ENCODE measurements at regions not wholly inside any gene's neighbourhood (a gene's known extent, or its start where the extent isn't known, plus 50 kb on each side); places are given as distances from the start of the nearest gene placed in this dataset.

DNA sequence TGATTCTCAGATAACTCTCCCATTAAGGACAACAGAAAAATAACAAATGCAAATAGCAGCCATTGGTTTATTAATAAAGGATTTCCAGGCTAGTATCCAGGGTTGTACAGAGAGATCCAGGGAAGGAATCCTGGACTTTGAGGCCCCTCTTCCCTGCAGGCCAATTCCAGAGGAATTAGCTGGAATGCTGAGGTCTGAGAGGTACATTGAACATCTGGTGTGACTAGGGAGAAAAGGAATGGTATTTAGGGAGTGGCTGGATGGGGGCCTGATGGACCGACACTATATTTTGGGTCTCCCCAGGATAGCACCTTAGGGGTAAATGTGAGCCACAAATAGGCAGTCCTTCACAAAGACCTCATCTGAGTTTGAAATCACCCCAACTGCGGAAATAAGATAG is 924.5 kb downstream of the AACS start:
- Histone ChIP-seq H3K9me3 (ENCODE audit: control insufficient read depth, insufficient read depth, low read length) (no peaks in the 10 kb centered on the region), H3K27me3 (ENCODE audit: control insufficient read depth, insufficient read depth, low read length) (no peaks in the 10 kb centered on the region), H3K4me1 (ENCODE audit: control insufficient read depth, insufficient read depth, low read length) (no peaks in the 10 kb centered on the region), H3K4me3 (ENCODE audit: low read length) (no peak overlapping the region), H3K27ac (ENCODE audit: low read length) (no peak overlapping the region), H3K36me3 (ENCODE audit: control insufficient read depth, insufficient read depth, low read length) (no peaks in the 10 kb centered on the region)
- DNase-seq (no peak), ATAC-seq (no peak)
- no peak overlapping the region for H3K4me3 Mint-ChIP-seq
- WGBS (ENCODE audit: insufficient coverage), result 100% methylated on average over 2 of the region's 2 CpGs
- H3K27me3 Mint-ChIP-seq (ENCODE audit: low read depth in 2 of 2), result peaks cover 0 to 12% of the 10 kb centered on the region in 2 donors
- peaks cover 2 to 5% of the 10 kb centered on the region in 2 donors for H3K9me3 Mint-ChIP-seq
- intact Hi-C loops (cut with micrococcal nuclease), result no loop called here
- H3K4me1 Mint-ChIP-seq, result no peaks in the 10 kb centered on the region
- H3K36me3 Mint-ChIP-seq, result no peaks in the 10 kb centered on the region
- no peak overlapping the region for H3K27ac Mint-ChIP-seq
- TF ChIP-seq, protein P1, sequence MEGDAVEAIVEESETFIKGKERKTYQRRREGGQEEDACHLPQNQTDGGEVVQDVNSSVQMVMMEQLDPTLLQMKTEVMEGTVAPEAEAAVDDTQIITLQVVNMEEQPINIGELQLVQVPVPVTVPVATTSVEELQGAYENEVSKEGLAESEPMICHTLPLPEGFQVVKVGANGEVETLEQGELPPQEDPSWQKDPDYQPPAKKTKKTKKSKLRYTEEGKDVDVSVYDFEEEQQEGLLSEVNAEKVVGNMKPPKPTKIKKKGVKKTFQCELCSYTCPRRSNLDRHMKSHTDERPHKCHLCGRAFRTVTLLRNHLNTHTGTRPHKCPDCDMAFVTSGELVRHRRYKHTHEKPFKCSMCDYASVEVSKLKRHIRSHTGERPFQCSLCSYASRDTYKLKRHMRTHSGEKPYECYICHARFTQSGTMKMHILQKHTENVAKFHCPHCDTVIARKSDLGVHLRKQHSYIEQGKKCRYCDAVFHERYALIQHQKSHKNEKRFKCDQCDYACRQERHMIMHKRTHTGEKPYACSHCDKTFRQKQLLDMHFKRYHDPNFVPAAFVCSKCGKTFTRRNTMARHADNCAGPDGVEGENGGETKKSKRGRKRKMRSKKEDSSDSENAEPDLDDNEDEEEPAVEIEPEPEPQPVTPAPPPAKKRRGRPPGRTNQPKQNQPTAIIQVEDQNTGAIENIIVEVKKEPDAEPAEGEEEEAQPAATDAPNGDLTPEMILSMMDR (IDR thresholded peaks at IDR 0.05), result no peak

DNA sequence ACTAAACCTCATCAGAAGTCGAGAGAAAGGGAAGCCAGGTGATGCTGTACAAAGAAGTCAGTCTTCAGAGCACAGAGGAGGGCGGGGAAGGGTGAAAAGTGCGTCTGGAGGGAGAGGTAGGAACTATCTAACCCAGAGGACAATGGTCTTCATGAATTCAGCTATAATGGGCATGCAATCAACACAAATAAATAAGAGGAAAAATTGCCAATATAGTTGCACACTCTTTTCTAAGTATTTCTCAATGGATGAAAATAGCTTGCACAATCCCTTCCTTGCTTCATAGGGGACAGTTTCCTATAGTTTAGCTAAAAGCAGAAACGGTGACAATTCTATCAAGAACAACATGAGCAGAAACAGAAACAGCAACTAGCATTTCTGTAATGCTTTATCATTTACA is 931.2 kb downstream of the AACS start:
- Mint-ChIP-seq H3K27ac (no peak overlapping the region), H3K27me3 (ENCODE audit: low read depth in 2 of 2) (no peaks in the 10 kb centered on the region)
- TF ChIP-seq, protein P1 (IDR thresholded peaks at IDR 0.05), result no peak

DNA sequence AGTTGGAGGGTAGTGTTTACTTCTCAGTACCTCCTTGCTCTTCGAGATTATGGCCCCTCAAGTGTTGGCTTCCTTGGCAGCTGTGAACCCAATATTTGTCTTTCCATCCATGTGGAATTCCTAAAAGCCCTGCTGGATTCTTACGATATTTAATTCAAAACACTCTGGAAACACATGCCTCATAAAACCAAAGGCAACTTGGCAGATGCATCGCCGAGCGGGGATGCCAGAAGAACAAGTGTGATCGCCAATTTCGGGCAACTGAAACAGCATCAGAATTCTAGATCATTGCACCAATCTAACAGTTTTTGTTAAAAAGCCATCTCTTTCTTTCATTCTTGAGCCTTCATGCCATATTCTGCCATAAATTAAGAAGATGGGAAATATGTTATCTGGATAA is 934.4 kb downstream of the AACS start:
- no peak overlapping the region for H3K27ac Mint-ChIP-seq
- Histone ChIP-seq H3K27ac (ENCODE audit: low read length) (no peak overlapping the region), H3K4me1 (ENCODE audit: control insufficient read depth, insufficient read depth, low read length) (no peaks in the 10 kb centered on the region), H3K27me3 (ENCODE audit: control insufficient read depth, insufficient read depth, low read length) (no peaks in the 10 kb centered on the region), H3K4me3 (ENCODE audit: low read length) (no peak overlapping the region), H3K9me3 (ENCODE audit: control insufficient read depth, insufficient read depth, low read length) (peaks cover 8% of the 10 kb centered on the region), H3K36me3 (ENCODE audit: control insufficient read depth, insufficient read depth, low read length) (no peaks in the 10 kb centered on the region)
- peaks cover 9 to 15% of the 10 kb centered on the region in 2 donors for H3K9me3 Mint-ChIP-seq
- H3K4me1 Mint-ChIP-seq, result no peaks in the 10 kb centered on the region
- DNase-seq (no peak), ATAC-seq (no peak)
- intact Hi-C loops (cut with micrococcal nuclease), result no loop called here
- TF ChIP-seq, protein P1 (IDR thresholded peaks at IDR 0.05), result no peak
- H3K36me3 Mint-ChIP-seq, result no peaks in the 10 kb centered on the region
- no peak overlapping the region for H3K4me3 Mint-ChIP-seq
- 80% methylated on average over 7 of the region's 7 CpGs for WGBS (ENCODE audit: insufficient coverage)
- no peaks in the 10 kb centered on the region for H3K27me3 Mint-ChIP-seq (ENCODE audit: low read depth in 2 of 2)

More for the DNA sequence above, 931.2 kb downstream of the AACS start:
- Histone ChIP-seq H3K9me3 (ENCODE audit: control insufficient read depth, insufficient read depth, low read length) (no peaks in the 10 kb centered on the region), H3K27ac (ENCODE audit: low read length) (no peak overlapping the region), H3K4me1 (ENCODE audit: control insufficient read depth, insufficient read depth, low read length) (no peaks in the 10 kb centered on the region), H3K4me3 (ENCODE audit: low read length) (no peak overlapping the region), H3K36me3 (ENCODE audit: control insufficient read depth, insufficient read depth, low read length) (no peaks in the 10 kb centered on the region), H3K27me3 (ENCODE audit: control insufficient read depth, insufficient read depth, low read length) (no peaks in the 10 kb centered on the region)
- H3K4me3 Mint-ChIP-seq, result no peak overlapping the region
- intact Hi-C loops (cut with micrococcal nuclease), result no loop called here
- no peaks in the 10 kb centered on the region for H3K4me1 Mint-ChIP-seq
- ATAC-seq (no peak), DNase-seq (no peak)
- H3K9me3 Mint-ChIP-seq, result peaks cover 6 to 7% of the 10 kb centered on the region in 2 donors
- H3K36me3 Mint-ChIP-seq, result no peaks in the 10 kb centered on the region
- WGBS (ENCODE audit: insufficient coverage), result 67% methylated on average over 4 of the region's 4 CpGs

DNA sequence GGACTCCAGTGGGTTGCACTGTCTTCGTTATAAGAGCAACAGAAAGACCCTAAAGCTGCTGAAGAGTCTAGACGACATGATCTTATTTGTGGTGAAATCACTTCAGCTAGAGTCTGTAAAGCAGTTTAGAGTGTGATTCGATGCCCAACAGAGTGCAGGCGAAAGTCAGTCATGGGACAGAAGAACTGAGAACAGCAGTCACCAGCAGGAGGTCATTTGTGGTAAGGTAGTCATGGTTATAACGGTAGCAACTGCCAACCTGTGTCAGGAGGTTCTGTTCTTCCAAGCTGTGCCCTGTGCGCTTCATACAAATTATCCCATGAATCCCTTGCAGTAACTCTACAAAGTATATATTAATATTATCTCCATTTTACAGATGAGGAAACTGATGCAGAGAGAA is 954.1 kb downstream of the AACS start:
- Histone ChIP-seq H3K4me1 (ENCODE audit: control insufficient read depth, insufficient read depth, low read length) (no peaks in the 10 kb centered on the region), H3K9me3 (ENCODE audit: control insufficient read depth, insufficient read depth, low read length) (peaks cover 17% of the 10 kb centered on the region), H3K36me3 (ENCODE audit: control insufficient read depth, insufficient read depth, low read length) (no peaks in the 10 kb centered on the region), H3K27me3 (ENCODE audit: control insufficient read depth, insufficient read depth, low read length) (no peaks in the 10 kb centered on the region), H3K27ac (ENCODE audit: low read length) (no peak overlapping the region), H3K4me3 (ENCODE audit: low read length) (no peak overlapping the region)
- H3K27ac Mint-ChIP-seq, result no peak overlapping the region
- no peak overlapping the region for H3K4me3 Mint-ChIP-seq
- TF ChIP-seq, protein P1 (IDR thresholded peaks at IDR 0.05), result no peak
- intact Hi-C loops (cut with micrococcal nuclease), result no loop called here
- H3K36me3 Mint-ChIP-seq, result no peaks in the 10 kb centered on the region
- 75% methylated on average over 5 of the region's 6 CpGs for WGBS (ENCODE audit: insufficient coverage)
- peaks cover 7 to 13% of the 10 kb centered on the region in 2 donors for H3K9me3 Mint-ChIP-seq
- no peaks in the 10 kb centered on the region for H3K27me3 Mint-ChIP-seq (ENCODE audit: low read depth in 2 of 2)
- ATAC-seq (no peak), DNase-seq (no peak)
- H3K4me1 Mint-ChIP-seq, result no peaks in the 10 kb centered on the region

Measured in natural killer cell (primary cell).